M059J (cell line): ENCODE measurements at regions not wholly inside any gene's neighbourhood (a gene's known extent, or its start where the extent isn't known, plus 50 kb on each side); places are given as distances from the start of the nearest gene placed in this dataset.

Source experiments
- DNase-seq: peaks from one replicate; pipeline ENCODE4 v3.0.0-alpha.2; 2012; ENCODE audit warnings: low read depth

DNA sequence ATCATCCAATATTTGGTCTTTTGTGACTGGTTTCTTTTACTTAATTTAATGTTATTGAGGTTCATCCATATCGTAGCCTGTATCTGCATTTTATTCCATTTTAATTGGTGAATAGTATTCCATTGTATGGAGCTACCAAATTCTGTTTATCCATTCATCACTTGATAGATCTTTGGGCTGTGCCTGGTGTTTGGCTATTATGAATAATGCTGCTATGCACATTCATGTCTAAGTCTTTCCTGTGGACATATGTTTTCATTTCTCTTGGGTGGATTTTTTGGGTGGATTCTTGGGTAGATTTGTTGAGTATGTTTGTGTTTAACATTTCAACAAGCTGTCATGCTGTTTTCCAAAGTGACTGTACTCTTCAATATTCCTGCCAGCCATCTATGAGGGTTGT is 52.5 kb upstream of the NEDD4L start:
- DNase-seq, result no peak

DNA sequence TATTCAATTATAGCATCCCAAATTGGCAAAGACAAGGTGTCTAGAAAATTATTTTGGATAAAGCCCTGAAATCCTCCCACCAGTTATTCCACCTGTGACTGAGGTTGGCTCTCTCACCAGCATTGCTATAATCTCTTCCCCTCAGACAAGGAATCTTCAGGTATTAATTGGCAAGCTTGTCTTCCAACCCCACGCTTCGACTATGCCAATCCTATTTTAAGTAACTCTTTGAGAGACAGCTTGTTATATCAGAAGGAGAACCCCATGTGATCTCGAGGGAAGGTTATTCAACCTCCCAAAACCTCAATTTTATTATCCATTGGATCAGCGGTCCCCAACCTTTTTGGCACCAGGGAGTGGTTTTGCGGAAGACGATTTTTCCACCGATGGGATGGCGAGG is 54.5 kb upstream of the NEDD4L start:
- DNase-seq, result no peak

- no peak for DNase-seq
Measured at GRCh38 chr18:57984490-57985115, 59.4 kb upstream of the NEDD4L start.

DNA sequence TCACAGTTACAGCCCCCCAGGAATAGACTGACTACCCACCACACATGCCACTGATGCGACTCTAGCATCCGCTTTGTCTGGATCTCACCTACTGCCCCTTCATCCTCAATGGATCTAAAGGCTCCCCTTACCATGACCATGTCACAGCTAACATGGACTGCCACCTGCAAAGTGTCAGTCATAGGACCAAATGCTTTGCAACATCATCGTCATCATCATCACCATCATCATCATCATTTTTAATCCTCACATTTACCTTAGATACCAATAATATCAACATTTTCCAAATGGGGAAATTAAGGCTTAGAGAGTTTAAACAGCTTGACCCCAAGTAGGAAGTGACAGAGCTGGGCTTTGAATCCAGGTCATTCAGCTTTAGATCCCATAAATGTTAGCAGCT is 60.1 kb upstream of the NEDD4L start:
- DNase-seq, result no peak

DNA sequence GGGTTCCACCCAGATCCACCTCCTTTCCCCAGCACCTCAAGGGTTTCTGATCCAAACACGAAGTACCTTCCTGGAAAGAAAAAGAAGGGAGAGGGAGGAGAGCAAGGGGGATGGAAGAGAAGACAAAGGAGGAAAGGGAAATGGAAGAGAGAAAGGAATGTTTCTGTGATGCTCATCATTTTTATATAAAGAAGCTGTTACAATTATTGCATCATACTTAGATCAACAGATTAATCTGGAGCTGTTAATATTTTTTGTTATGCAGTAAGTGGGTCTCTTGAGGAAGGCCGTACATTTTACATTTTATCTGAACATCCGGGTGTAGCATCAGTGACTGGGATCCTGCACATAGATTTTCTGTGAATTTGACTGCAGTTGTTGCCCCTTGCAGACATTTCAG is 60.6 kb upstream of the NEDD4L start:
- no peak for DNase-seq

DNA sequence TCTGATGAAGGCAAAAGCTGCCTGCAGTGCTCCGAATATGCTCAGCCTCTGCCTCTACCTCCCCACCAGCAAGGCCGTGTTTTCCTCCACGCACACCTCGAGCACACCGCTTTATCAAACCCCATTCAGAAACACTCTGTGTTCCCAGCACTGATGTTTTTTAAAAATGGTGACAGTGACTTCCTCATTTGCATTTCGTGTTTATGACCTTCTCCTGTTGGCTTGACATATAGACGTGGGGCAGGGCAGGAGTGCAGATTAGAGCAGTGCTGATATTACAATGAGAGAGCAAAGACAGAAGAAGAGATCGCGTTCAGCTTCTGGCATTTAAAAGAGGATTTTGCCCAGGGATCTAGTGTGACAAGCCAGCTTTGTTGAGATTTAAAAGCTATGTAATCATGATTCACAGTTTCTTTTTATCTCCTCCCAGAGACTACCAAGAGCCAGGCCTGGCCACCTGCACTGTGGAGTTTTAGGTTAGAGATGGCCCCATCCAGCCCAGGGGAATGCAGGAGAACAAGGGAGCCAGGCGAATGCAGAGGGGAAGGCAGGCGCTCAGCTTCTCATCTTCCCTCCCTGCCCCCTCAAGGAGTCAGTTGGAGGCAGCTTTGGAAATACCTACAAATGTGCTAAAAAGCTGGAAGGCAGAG is 61.5 kb upstream of the NEDD4L start:
- DNase-seq, result no peak

GRCh38 chr18:57981308-57982028 is 62.6 kb upstream of the NEDD4L start:
- DNase-seq, result no peak

DNA sequence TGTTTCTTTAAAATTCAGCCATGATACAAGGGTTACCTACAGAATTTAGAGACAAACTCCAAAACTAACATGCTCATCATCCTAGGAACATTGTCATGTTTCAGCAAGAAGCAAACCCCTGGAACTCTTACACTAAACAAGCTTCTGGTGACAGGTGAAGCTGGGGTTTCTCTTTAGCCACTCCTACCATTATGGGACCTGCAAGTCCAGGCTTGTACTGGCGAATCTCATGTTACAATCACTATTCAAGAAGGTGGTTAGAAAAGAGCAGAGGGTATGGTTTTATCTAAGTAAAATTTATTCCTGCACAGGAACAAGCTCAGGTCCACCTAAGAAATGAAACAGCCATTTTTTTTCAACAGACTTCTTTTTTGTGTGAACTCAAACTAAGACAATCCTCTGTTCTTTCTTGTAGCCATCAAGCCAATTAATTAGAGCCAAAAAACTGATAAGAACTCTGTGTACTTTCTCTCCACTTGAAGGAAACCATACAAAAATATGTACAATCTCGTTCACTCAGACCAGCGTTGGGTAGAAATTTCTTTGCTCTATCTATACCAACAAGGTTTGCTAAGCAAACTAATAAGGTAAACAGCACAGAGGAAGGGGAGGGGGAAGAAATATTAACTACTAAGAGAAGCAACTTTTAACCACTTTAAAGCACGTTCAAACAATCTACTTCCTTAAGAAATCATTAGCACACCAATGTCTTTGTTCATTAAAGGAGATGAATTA is 63.3 kb upstream of the NEDD4L start:
- no peak for DNase-seq

- peak; percentile 12 for DNase-seq
Measured at GRCh38 chr18:57976230-57976773, 67.7 kb upstream of the NEDD4L start.

DNA sequence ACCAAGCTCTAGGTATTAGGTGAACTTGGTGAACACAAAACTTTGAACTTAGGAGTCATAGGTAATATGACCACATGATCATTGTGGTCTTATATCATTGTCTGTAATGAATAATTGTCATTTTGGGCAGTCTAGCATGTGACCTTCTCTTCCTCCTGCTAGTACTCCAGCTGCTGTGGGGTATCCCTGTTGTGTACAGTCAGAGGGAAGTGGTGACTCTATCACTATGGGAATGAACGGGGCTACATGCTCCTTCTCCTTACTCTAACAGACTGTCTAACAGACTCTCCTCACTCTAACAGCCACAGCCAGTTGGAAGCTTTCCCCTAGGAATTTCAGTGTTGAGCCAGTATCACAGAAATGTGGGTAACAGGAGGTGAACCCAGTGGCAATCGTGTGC is 68.2 kb upstream of the NEDD4L start:
- peak; percentile 29 for DNase-seq

DNA sequence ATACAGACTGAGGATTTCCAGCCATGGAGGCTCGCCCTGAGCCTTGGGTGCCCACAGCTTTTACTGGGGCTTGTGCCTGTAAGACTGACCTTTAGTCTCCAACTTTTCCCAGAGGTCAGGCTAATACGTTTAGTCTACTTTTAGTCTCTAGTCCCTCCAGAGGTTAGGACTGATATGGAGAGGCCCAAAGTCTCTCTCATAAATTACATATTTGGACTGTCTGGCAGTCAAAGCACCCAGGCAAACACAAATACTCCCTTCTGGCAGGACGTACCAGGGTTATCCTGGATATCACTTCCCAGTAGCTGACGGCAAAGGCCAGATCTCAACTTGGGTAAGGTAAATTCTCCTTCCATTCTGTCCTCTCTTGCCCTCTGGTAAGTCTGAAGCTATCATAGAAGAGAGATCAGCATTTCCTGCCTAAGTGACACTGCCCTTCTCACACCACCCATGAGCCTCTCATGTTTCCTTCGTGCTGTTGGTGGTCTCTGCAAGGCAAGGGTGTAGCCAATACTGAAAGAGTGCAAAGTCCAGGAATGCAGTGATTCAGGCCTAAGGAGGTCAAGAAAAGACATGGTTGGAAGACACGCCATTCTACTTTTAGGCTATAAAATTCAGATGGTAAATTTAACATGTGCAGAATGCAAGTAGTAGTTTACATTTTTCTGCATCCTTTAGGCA is 69.3 kb upstream of the NEDD4L start:
- no peak for DNase-seq

GRCh38 chr18:57973889-57974288 is 70.1 kb upstream of the NEDD4L start:
- no peak for DNase-seq

- DNase-seq, result no peak
Measured at GRCh38 chr18:57970356-57971095, 73.5 kb upstream of the NEDD4L start.

GRCh38 chr18:57969824-57970223 is 74.2 kb upstream of the NEDD4L start:
- DNase-seq, result no peak

DNA sequence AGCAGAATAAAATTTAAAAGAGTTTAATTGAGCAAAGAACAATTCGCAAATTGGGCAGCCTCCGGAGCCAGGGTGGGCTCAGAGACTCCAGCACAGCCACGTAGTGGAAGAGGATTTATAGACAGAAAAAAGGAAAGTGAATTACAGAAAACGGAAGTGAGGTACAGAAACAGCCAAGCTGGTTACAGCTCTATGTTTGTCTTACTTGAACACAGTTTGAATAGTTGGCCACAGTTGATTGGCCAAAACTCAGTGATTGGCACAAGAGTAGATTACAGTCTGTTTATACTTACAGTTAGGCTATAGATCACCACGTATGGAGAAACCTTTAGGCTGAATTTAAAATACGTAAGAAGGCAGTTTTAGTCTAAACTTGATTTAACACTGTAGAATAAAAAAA is 78.8 kb upstream of the NEDD4L start:
- DNase-seq, result no peak

- DNase-seq, result peak; percentile 28
Measured at GRCh38 chr18:57961876-57962505, 82.0 kb upstream of the NEDD4L start.

DNA sequence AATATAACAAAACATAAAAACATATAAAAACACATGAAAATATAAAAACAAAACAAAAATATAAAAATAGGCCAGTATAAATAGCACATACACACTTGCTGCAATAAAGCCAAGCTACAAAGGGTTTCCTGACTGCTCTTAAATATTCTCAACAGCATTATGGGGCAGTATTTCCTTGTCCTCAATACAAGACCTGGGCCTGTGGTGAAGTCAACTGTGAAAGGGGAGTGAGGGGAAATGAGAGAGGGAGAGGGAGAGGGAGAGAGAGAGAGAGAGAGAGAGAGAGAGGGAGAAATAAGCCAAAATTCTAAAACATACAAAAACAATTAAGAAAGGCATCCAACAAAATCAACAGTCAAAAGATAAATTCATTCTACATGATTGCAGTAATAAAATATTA is 82.6 kb upstream of the NEDD4L start:
- DNase-seq, result no peak

GRCh38 chr18:57959278-57959677 is 84.7 kb upstream of the NEDD4L start:
- peak; percentile 86 for DNase-seq

DNA sequence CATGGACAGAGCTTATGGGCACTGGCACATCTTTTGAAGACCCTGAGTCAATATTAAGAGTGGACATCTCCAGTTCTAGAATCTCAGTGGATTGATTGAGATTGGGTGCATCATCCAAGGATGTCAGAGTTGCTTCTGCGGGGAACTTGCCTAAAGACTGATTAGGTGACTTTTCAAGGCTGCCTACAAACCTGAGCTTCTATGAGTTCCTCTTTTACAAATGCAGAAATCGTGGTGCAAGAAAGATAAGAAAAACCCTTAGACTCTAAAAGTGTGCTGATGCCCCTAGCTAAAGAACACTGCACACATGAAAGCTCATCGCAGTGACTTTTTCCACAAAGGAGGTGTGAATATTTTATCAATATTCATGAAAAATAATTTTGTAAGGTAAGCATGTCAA is 86.8 kb upstream of the NEDD4L start:
- no peak for DNase-seq

DNA sequence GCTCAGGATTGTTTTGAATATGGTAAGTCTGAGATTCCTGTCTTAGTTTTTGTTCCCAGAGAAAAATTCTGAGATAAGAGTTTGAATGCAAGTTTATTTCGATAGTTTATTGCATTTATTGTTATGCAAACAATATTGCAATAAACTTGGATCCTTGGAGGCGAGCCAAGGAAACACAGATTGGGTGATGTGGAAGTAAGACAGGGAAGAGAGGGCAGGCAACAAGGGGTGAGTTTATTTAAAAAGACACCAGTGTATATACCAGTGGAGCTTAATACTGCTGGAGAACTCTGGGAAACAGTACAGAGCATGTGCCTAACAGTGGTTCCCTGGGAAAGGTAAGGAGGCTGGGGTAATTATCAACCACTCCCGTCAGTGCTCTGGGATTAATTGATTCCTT is 87.5 kb upstream of the NEDD4L start:
- no peak for DNase-seq

DNA sequence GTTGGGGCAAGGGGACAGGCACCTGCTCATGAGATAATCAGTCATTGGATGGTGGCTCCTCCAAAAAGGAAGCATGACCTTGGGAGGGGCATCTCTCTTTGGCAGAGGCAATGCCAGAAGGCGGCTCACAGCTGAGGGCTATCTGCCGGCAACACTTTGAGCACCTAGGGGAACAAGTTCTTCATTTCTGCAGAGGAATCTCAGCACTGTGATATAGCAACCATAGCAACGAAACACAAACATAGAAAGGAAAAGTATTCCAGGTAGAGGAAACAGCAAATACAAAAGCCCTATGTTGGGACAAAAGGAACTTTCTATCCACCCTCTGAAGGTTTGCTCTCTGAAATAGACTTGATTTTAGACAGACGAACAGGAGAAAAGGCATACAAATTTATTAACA is 89.1 kb upstream of the NEDD4L start:
- DNase-seq, result no peak
